CD4-positive, CD25-positive, alpha-beta regulatory T cell (primary cell): ENCODE measurements at regions not wholly inside any gene's neighbourhood (a gene's known extent, or its start where the extent isn't known, plus 50 kb on each side); places are given as distances from the start of the nearest gene placed in this dataset.

ENCODE experiments used
- ATAC-seq, 2 donors: fragments of 150-1000 bp; cut with Tn5 transposase; one replicate each; pipeline ENCODE4 v1.10.0; 2021; ENCODE audit warnings: low read depth in 2 of 2, moderate number of reproducible peaks in 2 of 2, moderate library complexity in 1 of 2
- DNase-seq, 3 donors: peaks; one replicate each; pipeline versions ENCODE4 v3.0.0 to v3.0.0-alpha.2; 2012 to 2022; ENCODE audit warnings: mixed read lengths in 1 of 3
- H3K27ac ChIP-seq: one replicate; pipeline ENCODE4 v1.7.0; 2013; ENCODE audit warnings: mild to moderate bottlenecking, low read length; ENCODE audit not compliant: insufficient read depth, poor library complexity, severe bottlenecking
- H3K27me3 ChIP-seq: one replicate; pipeline ENCODE4 v1.7.0; 2013; ENCODE audit warnings: low read length; ENCODE audit not compliant: control insufficient read depth, insufficient read depth
- H3K36me3 ChIP-seq: one replicate; pipeline ENCODE4 v1.7.0; 2013; ENCODE audit warnings: mild to moderate bottlenecking, low read length, moderate library complexity; ENCODE audit not compliant: control insufficient read depth, insufficient read depth
- H3K4me1 ChIP-seq: 2 replicates; pipeline ENCODE4 v1.7.0; 2013; ENCODE audit warnings: mild to moderate bottlenecking, low read length; ENCODE audit not compliant: insufficient read depth, control insufficient read depth, poor library complexity, severe bottlenecking
- H3K4me3 ChIP-seq: one replicate; pipeline ENCODE4 v1.7.0; 2013; ENCODE audit warnings: low read depth, mild to moderate bottlenecking, low read length, moderate library complexity
- H3K9me3 ChIP-seq, 2 experiments: 1 replicate in 1 of 2; 2 replicates in 1 of 2; pipeline ENCODE4 v1.7.0; 2013; ENCODE audit warnings: low read length in 2 of 2, mild to moderate bottlenecking in 1 of 2, moderate library complexity in 1 of 2; ENCODE audit not compliant: control insufficient read depth in 2 of 2
- H3K27ac Mint-ChIP-seq, 3 donors: one replicate each; pipeline ENCODE4 v1.8.0; 2020 to 2022; ENCODE audit warnings: mild to moderate bottlenecking in 3 of 3, mixed read lengths in 3 of 3, moderate library complexity in 2 of 3
- H3K27me3 Mint-ChIP-seq: one replicate; pipeline ENCODE4 v1.8.0; 2022; ENCODE audit warnings: mild to moderate bottlenecking, mixed read lengths
- H3K36me3 Mint-ChIP-seq: one replicate; pipeline ENCODE4 v1.8.0; 2020; ENCODE audit warnings: mixed read lengths
- H3K4me1 Mint-ChIP-seq, 4 donors: one replicate each; pipeline ENCODE4 v1.8.0; 2020 to 2022; ENCODE audit warnings: mixed read lengths in 4 of 4, mild to moderate bottlenecking in 1 of 4
- H3K4me3 Mint-ChIP-seq, 4 donors: one replicate each; pipeline ENCODE4 v1.8.0; 2020 to 2022; ENCODE audit warnings: mild to moderate bottlenecking in 4 of 4, mixed read lengths in 4 of 4, moderate library complexity in 3 of 4
- H3K9me3 Mint-ChIP-seq, 7 donors: one replicate each; pipeline ENCODE4 v1.8.0; 2020 to 2022; ENCODE audit warnings: mixed read lengths in 7 of 7, mild to moderate bottlenecking in 3 of 7, moderate library complexity in 2 of 7

- peaks cover 4% of the 10 kb centered on the region for H3K27me3 Mint-ChIP-seq
- DNase-seq (no peak), ATAC-seq (no peak)
- H3K9me3 ChIP-seq, result no peaks in the 10 kb centered on the region
- no peaks in the 10 kb centered on the region for H3K27me3 ChIP-seq
- no peak overlapping the region for H3K4me3 Mint-ChIP-seq
- H3K4me1 ChIP-seq, result no peaks in the 10 kb centered on the region
- no peak overlapping the region for H3K27ac ChIP-seq
- H3K9me3 Mint-ChIP-seq, result peaks cover 0 to 1% (median 0%) of the 10 kb centered on the region in 7 donors
- H3K4me1 Mint-ChIP-seq, result no peaks in the 10 kb centered on the region
- no peaks in the 10 kb centered on the region for H3K36me3 ChIP-seq
- no peaks in the 10 kb centered on the region for H3K36me3 Mint-ChIP-seq
- no peak overlapping the region for H3K4me3 ChIP-seq
- no peak overlapping the region for H3K27ac Mint-ChIP-seq
These were observed 400.2 kb upstream of the MYT1L start for GRCh38 chr2:2731101-2731815.

DNA sequence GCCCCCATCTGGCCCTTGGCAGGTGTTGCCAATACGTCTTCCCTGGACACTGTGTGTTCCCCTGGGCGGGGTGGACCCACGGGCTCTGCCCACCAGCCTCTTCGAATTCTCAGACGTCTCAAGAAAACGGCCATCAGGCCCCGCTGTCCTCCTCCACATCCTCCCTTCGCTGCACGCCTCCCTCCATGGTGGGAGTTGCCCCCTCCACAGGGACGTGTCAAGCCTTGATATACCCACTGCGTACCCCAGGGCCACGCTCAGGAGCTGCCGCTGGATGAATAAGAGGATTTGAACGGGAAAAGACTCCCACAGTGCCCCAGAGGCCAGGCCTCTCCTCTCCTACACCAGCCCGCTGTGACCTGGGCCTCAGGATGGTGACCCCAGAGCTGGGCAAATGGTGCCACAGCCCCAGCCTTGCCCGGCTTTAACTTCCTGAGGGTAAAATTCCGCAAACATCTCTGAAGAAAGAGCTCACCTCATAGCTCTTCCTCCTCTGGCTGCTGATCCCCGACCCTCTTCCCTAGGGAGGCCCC, 399.3 kb upstream of the MYT1L start:
- Histone ChIP-seq H3K4me3 (no peak overlapping the region), H3K27ac (no peak overlapping the region), H3K36me3 (no peaks in the 10 kb centered on the region), H3K27me3 (no peaks in the 10 kb centered on the region), H3K9me3 (no peaks in the 10 kb centered on the region), H3K4me1 (no peaks in the 10 kb centered on the region)
- ATAC-seq (no peak), DNase-seq (no peak)
- no peak overlapping the region for H3K4me3 Mint-ChIP-seq
- H3K27me3 Mint-ChIP-seq, result peaks cover 4% of the 10 kb centered on the region
- no peaks in the 10 kb centered on the region for H3K36me3 Mint-ChIP-seq
- H3K4me1 Mint-ChIP-seq, result no peaks in the 10 kb centered on the region
- no peak overlapping the region for H3K27ac Mint-ChIP-seq
- H3K9me3 Mint-ChIP-seq, result peaks cover 0 to 1% (median 0%) of the 10 kb centered on the region in 7 donors

GRCh38 chr2:2729246-2729645, 398.2 kb upstream of the MYT1L start:
- H3K36me3 Mint-ChIP-seq, result no peaks in the 10 kb centered on the region
- H3K9me3 Mint-ChIP-seq, result peaks cover 0 to 1% (median 0%) of the 10 kb centered on the region in 7 donors
- H3K4me1 Mint-ChIP-seq, result no peaks in the 10 kb centered on the region
- H3K27me3 Mint-ChIP-seq, result peaks cover 4% of the 10 kb centered on the region
- H3K27ac Mint-ChIP-seq, result no peak overlapping the region
- Histone ChIP-seq H3K4me3 (no peak overlapping the region), H3K9me3 (no peaks in the 10 kb centered on the region), H3K4me1 (no peaks in the 10 kb centered on the region), H3K36me3 (no peaks in the 10 kb centered on the region), H3K27ac (no peak overlapping the region), H3K27me3 (no peaks in the 10 kb centered on the region)
- DNase-seq (no peak), ATAC-seq (no peak)
- no peak overlapping the region for H3K4me3 Mint-ChIP-seq

- Mint-ChIP-seq H3K27me3 (peaks cover 4% of the 10 kb centered on the region), H3K9me3 (peaks cover 0 to 1% (median 0%) of the 10 kb centered on the region in 7 donors), H3K4me1 (no peaks in the 10 kb centered on the region), H3K4me3 (no peak overlapping the region), H3K27ac (no peak overlapping the region), H3K36me3 (no peaks in the 10 kb centered on the region)
- no peak overlapping the region for H3K27ac ChIP-seq
- no peaks in the 10 kb centered on the region for H3K27me3 ChIP-seq
- no peak overlapping the region for H3K4me3 ChIP-seq
- H3K36me3 ChIP-seq, result no peaks in the 10 kb centered on the region
- no peak for ATAC-seq
- H3K9me3 ChIP-seq, result no peaks in the 10 kb centered on the region
- H3K4me1 ChIP-seq, result no peaks in the 10 kb centered on the region
- no peak for DNase-seq
These were observed 397.6 kb upstream of the MYT1L start for GRCh38 chr2:2728635-2729034.

- H3K9me3 Mint-ChIP-seq, result peaks cover 0 to 1% (median 0%) of the 10 kb centered on the region in 7 donors
- H3K27ac Mint-ChIP-seq, result no peak overlapping the region
- H3K9me3 ChIP-seq, result no peaks in the 10 kb centered on the region
- no peak overlapping the region for H3K27ac ChIP-seq
- no peaks in the 10 kb centered on the region for H3K27me3 ChIP-seq
- no peaks in the 10 kb centered on the region for H3K4me1 Mint-ChIP-seq
- no peak overlapping the region for H3K4me3 ChIP-seq
- H3K36me3 Mint-ChIP-seq, result no peaks in the 10 kb centered on the region
- ATAC-seq, result no peak
- H3K36me3 ChIP-seq, result no peaks in the 10 kb centered on the region
- no peak overlapping the region for H3K4me3 Mint-ChIP-seq
- no peaks in the 10 kb centered on the region for H3K4me1 ChIP-seq
- H3K27me3 Mint-ChIP-seq, result peaks cover 4% of the 10 kb centered on the region
- DNase-seq, result no peak
These were observed 396.9 kb upstream of the MYT1L start for GRCh38 chr2:2727876-2728511.

GRCh38 chr2:2726163-2726562, 395.1 kb upstream of the MYT1L start:
- Histone ChIP-seq H3K4me1 (no peaks in the 10 kb centered on the region), H3K27ac (no peak overlapping the region), H3K9me3 (no peaks in the 10 kb centered on the region), H3K4me3 (no peak overlapping the region), H3K36me3 (no peaks in the 10 kb centered on the region), H3K27me3 (no peaks in the 10 kb centered on the region)
- Mint-ChIP-seq H3K4me1 (no peaks in the 10 kb centered on the region), H3K27me3 (no peaks in the 10 kb centered on the region), H3K4me3 (no peak overlapping the region), H3K36me3 (no peaks in the 10 kb centered on the region), H3K9me3 (peaks cover 0 to 2% (median 0%) of the 10 kb centered on the region in 7 donors), H3K27ac (no peak overlapping the region)
- DNase-seq (no peak), ATAC-seq (no peak)

- Histone ChIP-seq H3K4me1 (no peaks in the 10 kb centered on the region), H3K9me3 (no peaks in the 10 kb centered on the region), H3K27ac (no peak overlapping the region), H3K4me3 (no peak overlapping the region), H3K27me3 (no peaks in the 10 kb centered on the region), H3K36me3 (no peaks in the 10 kb centered on the region)
- no peak for DNase-seq
- Mint-ChIP-seq H3K4me1 (no peaks in the 10 kb centered on the region), H3K27me3 (no peaks in the 10 kb centered on the region), H3K27ac (no peak overlapping the region), H3K4me3 (no peak overlapping the region), H3K36me3 (no peaks in the 10 kb centered on the region), H3K9me3 (peaks cover 0 to 4% (median 0%) of the 10 kb centered on the region in 7 donors)
- no peak for ATAC-seq
These were observed 392.0 kb upstream of the MYT1L start for GRCh38 chr2:2723064-2723463.
